ENCODE measurements at regions not wholly inside any gene's neighbourhood (a gene's known extent, or its start where the extent isn't known, plus 50 kb on each side); places are given as distances from the start of the nearest gene placed in this dataset.

- H3K27ac Mint-ChIP-seq = no peak overlapping the region
- no peak for TF ChIP-seq CTCF (IDR thresholded peaks at IDR 0.05)
These were observed 354.1 kb upstream of the VSTM2A start for GRCh38 chr7:54187886-54188685.

GRCh38 chr7:54188843-54189242, 353.3 kb upstream of the VSTM2A start:
- Histone ChIP-seq H3K36me3 (replicated peaks in 1 of 2; ENCODE audit: control insufficient read depth in 1 of 2, insufficient read depth in 2 of 2, low read length in 2 of 2) (no peaks in the 10 kb centered on the region), H3K9ac (ENCODE audit: insufficient read depth, low read length, poor library complexity, severe bottlenecking) (no peak overlapping the region), H3K79me2 (ENCODE audit: insufficient read depth, low read length) (no peaks in the 10 kb centered on the region), H2AFZ (ENCODE audit: insufficient read depth, low read depth, low read length, poor library complexity, severe bottlenecking) (no peak overlapping the region), H3K27me3 (ENCODE audit: control insufficient read depth in 2 of 2, insufficient read depth in 2 of 2, low read length in 2 of 2) (no peaks in the 10 kb centered on the region), H3K4me3 (replicated peaks in 1 of 3; ENCODE audit: low read depth in 2 of 3, low read length in 3 of 3) (no peak overlapping the region), H3K4me2 (replicated peaks; ENCODE audit: extremely low read depth, low read length, poor library complexity, severe bottlenecking) (no peak overlapping the region), H3K27ac (ENCODE audit: low read depth in 1 of 2, low read length in 2 of 2) (no peak overlapping the region), H3K9me3 (replicated peaks in 1 of 2; ENCODE audit: control insufficient read depth in 1 of 2, insufficient read depth in 1 of 2, low read length in 2 of 2) (peaks cover 16 to 35% of the 10 kb centered on the region in 2 donors), H3K4me1 (ENCODE audit: control insufficient read depth in 1 of 2, insufficient read depth in 2 of 2, low read length in 2 of 2) (no peaks in the 10 kb centered on the region), H4K20me1 (ENCODE audit: insufficient read depth, low read length) (no peaks in the 10 kb centered on the region)
- no peak for TF ChIP-seq CTCF (IDR thresholded peaks at IDR 0.05)
- DNase-seq = no peak
- Mint-ChIP-seq H3K36me3 (no peaks in the 10 kb centered on the region), H3K27ac (no peak overlapping the region), H3K27me3 (ENCODE audit: low read depth in 3 of 3) (no peaks in the 10 kb centered on the region), H3K9me3 (peaks cover 1 to 22% (median 8%) of the 10 kb centered on the region in 7 donors), H3K4me3 (no peak overlapping the region), H3K4me1 (no peaks in the 10 kb centered on the region)
- WGBS (ENCODE audit: insufficient coverage) = 83% methylated on average over 2 of the region's 2 CpGs
- intact Hi-C loops (cut with micrococcal nuclease) = no loop called here

More at GRCh38 chr7:54187886-54188685, 354.1 kb upstream of the VSTM2A start:
- DNase-seq = no peak
- Mint-ChIP-seq H3K4me1 (no peaks in the 10 kb centered on the region), H3K4me3 (no peak overlapping the region), H3K27me3 (ENCODE audit: low read depth in 3 of 3) (no peaks in the 10 kb centered on the region), H3K9me3 (peaks cover 2 to 29% (median 9%) of the 10 kb centered on the region in 7 donors), H3K36me3 (no peaks in the 10 kb centered on the region)
- no peak overlapping the region for H3K9ac ChIP-seq (ENCODE audit: insufficient read depth, low read length, poor library complexity, severe bottlenecking)
- no peaks in the 10 kb centered on the region for H4K20me1 ChIP-seq (ENCODE audit: insufficient read depth, low read length)
- no peaks in the 10 kb centered on the region for H3K79me2 ChIP-seq (ENCODE audit: insufficient read depth, low read length)
- no peak overlapping the region for H3K4me3 ChIP-seq (replicated peaks in 1 of 3; ENCODE audit: low read depth in 2 of 3, low read length in 3 of 3)
- WGBS (ENCODE audit: insufficient coverage) = 93% methylated on average over 5 of the region's 8 CpGs
- intact Hi-C loops (cut with micrococcal nuclease) = no loop called here
- no peaks in the 10 kb centered on the region for H3K27me3 ChIP-seq (ENCODE audit: control insufficient read depth in 2 of 2, insufficient read depth in 2 of 2, low read length in 2 of 2)
- H2AFZ ChIP-seq (ENCODE audit: insufficient read depth, low read depth, low read length, poor library complexity, severe bottlenecking) = no peak overlapping the region
- no peaks in the 10 kb centered on the region for H3K4me1 ChIP-seq (ENCODE audit: control insufficient read depth in 1 of 2, insufficient read depth in 2 of 2, low read length in 2 of 2)
- H3K27ac ChIP-seq (ENCODE audit: low read depth in 1 of 2, low read length in 2 of 2) = no peak overlapping the region
- H3K9me3 ChIP-seq (replicated peaks in 1 of 2; ENCODE audit: control insufficient read depth in 1 of 2, insufficient read depth in 1 of 2, low read length in 2 of 2) = peaks cover 17 to 37% of the 10 kb centered on the region in 2 donors
- H3K4me2 ChIP-seq (replicated peaks; ENCODE audit: extremely low read depth, low read length, poor library complexity, severe bottlenecking) = no peak overlapping the region
- H3K36me3 ChIP-seq (replicated peaks in 1 of 2; ENCODE audit: control insufficient read depth in 1 of 2, insufficient read depth in 2 of 2, low read length in 2 of 2) = no peaks in the 10 kb centered on the region

Data from CD14-positive monocyte (primary cell).